HUDEP-2 (cell line): ENCODE measurements at regions not wholly inside any gene's neighbourhood (a gene's known extent, or its start where the extent isn't known, plus 50 kb on each side); places are given as distances from the start of the nearest gene placed in this dataset.
"Not testable (repeated sequence)": the region's sequence is repeated elsewhere in the genome, so short reads cannot be mapped to it uniquely, and the experiment has no call there.

Source experiments
- DNase-seq, 76 experiments: peaks; one replicate each; lab custom pipeline; 2025; ENCODE audit not compliant: unreplicated experiment in 76 of 76; lab: John Stamatoyannopoulos, UW

- DNase-seq, result no peak
Measured at GRCh38 chr1:187680823-187681222, 852.1 kb downstream of the PLA2G4A start.

GRCh38 chr1:187682112-187682511, 853.4 kb downstream of the PLA2G4A start:
- no peak for DNase-seq

- DNase-seq, result no peak
Measured at GRCh38 chr1:187685333-187685732, 856.6 kb downstream of the PLA2G4A start.

GRCh38 chr1:187689129-187689528, 860.4 kb downstream of the PLA2G4A start:
- peak in 2 of 76 experiments; percentile 17 to 26 for DNase-seq

GRCh38 chr1:187691439-187691838, 862.7 kb downstream of the PLA2G4A start:
- DNase-seq, result no peak

GRCh38 chr1:187692799-187693198, 864.0 kb downstream of the PLA2G4A start:
- DNase-seq, result no peak

GRCh38 chr1:187696073-187696472, 867.3 kb downstream of the PLA2G4A start:
- no peak for DNase-seq

- DNase-seq, result not testable (repeated sequence)
Measured at GRCh38 chr1:187703138-187704130, 874.7 kb downstream of the PLA2G4A start.

GRCh38 chr1:187714470-187714869, 885.7 kb downstream of the PLA2G4A start:
- DNase-seq, result no peak

GRCh38 chr1:187715483-187715882, 886.7 kb downstream of the PLA2G4A start:
- no peak for DNase-seq

GRCh38 chr1:187716160-187716559, 887.4 kb downstream of the PLA2G4A start:
- DNase-seq, result no peak

GRCh38 chr1:187718527-187718926, 889.8 kb downstream of the PLA2G4A start:
- no peak for DNase-seq

- DNase-seq, result no peak
Measured at GRCh38 chr1:187721216-187721615, 892.5 kb downstream of the PLA2G4A start.

GRCh38 chr1:187725216-187725615, 896.5 kb downstream of the PLA2G4A start:
- DNase-seq, result no peak

- DNase-seq, result no peak
Measured at GRCh38 chr1:187733232-187733631, 904.5 kb downstream of the PLA2G4A start.

- no peak for DNase-seq
Measured at GRCh38 chr1:187734427-187734826, 905.7 kb downstream of the PLA2G4A start.

- DNase-seq, result no peak
Measured at GRCh38 chr1:187744665-187745064, 915.9 kb downstream of the PLA2G4A start.

GRCh38 chr1:187755536-187755935, 926.8 kb downstream of the PLA2G4A start:
- DNase-seq, result no peak

GRCh38 chr1:187756684-187757083, 927.9 kb downstream of the PLA2G4A start:
- DNase-seq, result not testable (repeated sequence)

- DNase-seq, result no peak
Measured at GRCh38 chr1:187759825-187760333, 931.1 kb downstream of the PLA2G4A start.

- DNase-seq, result no peak
Measured at GRCh38 chr1:187762118-187762517, 933.4 kb downstream of the PLA2G4A start.

- no peak for DNase-seq
Measured at GRCh38 chr1:187763465-187763864, 934.7 kb downstream of the PLA2G4A start.
